ENCODE measurements at regions not wholly inside any gene's neighbourhood (a gene's known extent, or its start where the extent isn't known, plus 50 kb on each side); places are given as distances from the start of the nearest gene placed in this dataset.
"Not testable (repeated sequence)": the region's sequence is repeated elsewhere in the genome, so short reads cannot be mapped to it uniquely, and the experiment has no call there.

DNA sequence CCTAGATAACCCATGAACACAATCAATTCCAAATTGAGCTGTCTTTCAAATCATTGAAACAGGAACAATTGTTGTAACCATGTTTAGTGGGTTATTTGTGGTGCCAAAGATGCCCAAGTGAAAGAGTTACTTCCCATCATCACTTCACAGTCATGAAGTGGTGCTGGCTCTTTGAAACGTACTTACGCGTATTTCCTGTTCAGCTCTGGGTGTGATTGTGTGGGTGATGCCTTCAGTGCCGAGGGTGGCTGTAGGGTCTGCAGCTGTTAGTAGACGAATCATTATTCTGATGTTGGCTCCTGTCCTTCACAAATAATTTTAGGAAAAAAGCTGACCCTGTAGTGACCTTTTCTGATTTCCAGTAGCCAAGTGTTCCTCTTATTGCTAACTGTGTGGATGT is 323.1 kb upstream of the KIAA1217 start:
- DNase-seq: no peak

DNA sequence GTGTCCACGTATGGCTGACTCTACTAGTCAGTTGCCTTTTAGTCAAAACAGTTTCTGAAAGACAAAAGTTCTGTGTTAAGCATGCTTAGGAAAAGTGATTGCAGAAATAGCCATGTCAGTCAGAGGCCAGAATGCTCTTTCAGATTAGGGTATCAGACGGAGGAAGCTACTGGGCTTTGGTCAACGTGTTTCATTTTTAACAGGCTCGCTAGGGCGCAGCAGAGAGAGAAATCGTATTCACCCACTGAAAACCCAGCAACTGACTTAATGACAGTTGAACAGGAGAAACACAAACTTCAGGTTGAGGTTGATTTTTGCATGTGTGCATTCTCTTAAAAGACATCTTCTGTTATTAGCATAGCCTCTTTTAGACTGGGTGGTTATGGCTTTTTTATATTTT is 322.6 kb upstream of the KIAA1217 start:
- no peak for DNase-seq

DNA sequence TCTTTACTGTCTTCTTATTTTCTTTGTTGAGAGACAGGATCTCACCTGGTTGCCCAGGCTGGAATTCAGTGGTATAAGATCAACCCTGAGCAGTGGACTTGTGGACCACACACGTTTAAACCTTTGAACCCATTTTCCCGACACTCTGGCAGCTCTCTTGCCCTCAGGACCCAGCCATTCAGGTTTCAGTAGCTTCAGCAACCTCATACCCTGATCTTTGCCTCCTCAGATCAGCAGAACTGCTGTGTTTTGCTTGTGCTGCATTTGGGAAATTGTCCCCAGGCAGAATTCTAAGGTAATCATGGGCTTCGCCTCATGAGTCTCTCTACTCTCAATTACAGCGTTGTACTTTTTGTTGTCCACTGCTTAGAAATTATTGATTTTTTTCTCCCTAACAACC is 317.6 kb upstream of the KIAA1217 start:
- DNase-seq: no peak

GRCh38 chr10:23892296-23892695 is 316.6 kb upstream of the KIAA1217 start:
- no peak for DNase-seq

DNA sequence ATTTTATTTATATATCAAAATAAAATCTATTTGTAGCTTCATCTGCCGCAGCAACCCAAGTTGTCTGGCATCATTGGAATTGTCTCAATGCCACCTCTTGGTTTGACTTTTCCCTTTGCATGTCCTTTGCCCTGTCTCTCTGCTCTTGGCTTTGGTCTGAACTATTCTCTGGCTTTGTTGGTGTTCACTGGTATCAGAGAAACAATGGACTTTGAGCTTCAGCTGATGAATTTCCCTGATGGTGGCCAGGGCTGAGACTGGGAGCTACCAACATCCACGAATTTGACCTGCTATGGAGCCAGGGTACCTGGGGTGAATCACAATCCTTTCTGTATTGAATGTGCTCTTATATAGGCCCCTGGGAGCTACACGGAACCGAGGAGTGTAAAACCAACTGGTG is 311.7 kb upstream of the KIAA1217 start:
- no peak for DNase-seq

DNA sequence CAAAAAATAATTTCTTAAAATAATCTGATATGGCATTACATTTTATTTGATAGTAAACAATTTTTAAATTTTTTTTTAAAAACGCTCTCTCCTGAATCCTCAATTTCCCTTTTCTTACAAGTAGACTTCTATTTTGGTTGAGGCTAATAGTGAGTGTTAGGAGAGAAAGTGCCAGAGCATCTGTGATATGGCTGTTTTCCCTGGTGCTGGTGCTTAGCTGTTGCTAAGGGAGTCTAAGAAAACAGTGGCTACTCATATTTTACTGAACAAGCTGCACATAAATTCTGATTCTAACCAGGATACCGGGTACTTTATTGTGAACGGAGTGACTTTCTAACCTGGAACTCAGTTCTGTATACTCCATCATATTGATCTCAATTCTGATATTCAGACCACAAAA is 311.1 kb upstream of the KIAA1217 start:
- no peak for DNase-seq

DNA sequence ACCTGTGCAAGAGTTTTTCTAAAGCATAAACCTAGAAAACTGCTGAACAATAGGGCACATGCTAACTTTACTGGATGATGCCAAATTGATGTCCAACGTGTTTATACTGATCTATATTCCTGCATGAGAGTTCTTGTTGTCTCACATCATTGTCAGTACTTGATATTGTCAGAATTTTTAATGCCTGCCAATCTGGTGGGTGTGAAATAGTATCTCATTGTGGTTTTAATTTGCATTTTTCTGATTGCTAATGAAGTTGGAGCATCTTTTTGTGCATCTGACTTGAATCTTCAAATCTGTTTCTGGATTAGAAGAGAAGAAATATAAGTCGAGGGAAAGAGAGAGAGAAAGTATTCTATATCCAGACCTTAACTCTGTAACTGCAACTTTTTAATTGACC is 309.8 kb upstream of the KIAA1217 start:
- no peak for DNase-seq

GRCh38 chr10:23910291-23910690 is 298.6 kb upstream of the KIAA1217 start:
- DNase-seq: no peak

- no peak for DNase-seq
Measured at GRCh38 chr10:23912884-23913404, 296.0 kb upstream of the KIAA1217 start.

DNA sequence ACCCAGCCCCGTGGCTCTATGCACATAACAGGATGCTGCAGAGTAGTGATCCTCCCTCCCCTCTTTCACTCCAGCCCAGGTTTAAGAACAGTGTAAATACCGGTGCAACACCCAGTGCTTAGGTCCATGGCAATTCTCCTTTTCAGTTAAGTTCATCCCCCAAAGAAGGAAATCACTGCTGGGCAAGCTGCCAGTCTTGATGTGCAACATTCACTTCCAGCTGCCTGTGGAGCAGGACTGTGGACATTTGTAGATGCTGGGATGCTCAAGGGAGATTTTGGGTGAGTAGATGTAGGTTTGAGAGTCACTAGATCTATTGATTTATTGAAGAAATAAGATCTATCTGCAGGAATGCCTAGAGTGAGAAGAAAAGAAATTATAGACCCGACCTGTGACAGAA is 294.3 kb upstream of the KIAA1217 start:
- DNase-seq: no peak

DNA sequence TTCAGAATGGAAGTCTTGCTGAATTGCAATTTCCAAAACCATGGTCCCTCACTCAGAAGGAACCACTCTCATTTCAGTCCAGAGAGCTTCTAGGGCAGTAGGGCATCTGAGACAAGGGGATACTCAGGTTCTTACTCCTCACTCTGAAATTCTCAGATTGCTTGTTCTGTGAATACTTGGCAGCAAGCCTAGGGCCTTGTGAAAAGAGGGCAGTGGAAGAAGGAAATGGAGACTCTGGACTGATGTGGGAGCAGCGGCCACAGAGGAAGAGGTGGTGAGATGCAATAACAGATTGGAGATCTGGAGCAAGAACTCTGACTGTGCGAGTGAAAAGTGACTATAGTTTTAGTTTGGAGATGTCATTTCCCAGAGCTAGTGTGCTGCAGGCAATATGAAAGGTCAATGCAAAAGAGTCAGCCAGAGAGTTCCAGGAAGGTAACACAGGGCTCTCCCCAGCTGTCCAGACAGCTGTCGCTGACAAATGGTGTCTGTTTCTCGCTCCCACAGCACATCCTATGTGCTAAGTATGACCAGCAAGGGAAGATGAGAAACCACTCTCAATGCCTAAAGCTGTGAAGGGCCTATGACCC is 291.6 kb upstream of the KIAA1217 start:
- no peak for DNase-seq

- no peak for DNase-seq
Measured at GRCh38 chr10:23918090-23918723, 290.7 kb upstream of the KIAA1217 start.

GRCh38 chr10:23918839-23919238 is 290.1 kb upstream of the KIAA1217 start:
- no peak for DNase-seq

GRCh38 chr10:23927576-23928325 is 281.2 kb upstream of the KIAA1217 start:
- no peak for DNase-seq

GRCh38 chr10:23934023-23934422 is 274.9 kb upstream of the KIAA1217 start:
- DNase-seq: not testable (repeated sequence)

GRCh38 chr10:23945845-23946244 is 263.1 kb upstream of the KIAA1217 start:
- no peak for DNase-seq

DNA sequence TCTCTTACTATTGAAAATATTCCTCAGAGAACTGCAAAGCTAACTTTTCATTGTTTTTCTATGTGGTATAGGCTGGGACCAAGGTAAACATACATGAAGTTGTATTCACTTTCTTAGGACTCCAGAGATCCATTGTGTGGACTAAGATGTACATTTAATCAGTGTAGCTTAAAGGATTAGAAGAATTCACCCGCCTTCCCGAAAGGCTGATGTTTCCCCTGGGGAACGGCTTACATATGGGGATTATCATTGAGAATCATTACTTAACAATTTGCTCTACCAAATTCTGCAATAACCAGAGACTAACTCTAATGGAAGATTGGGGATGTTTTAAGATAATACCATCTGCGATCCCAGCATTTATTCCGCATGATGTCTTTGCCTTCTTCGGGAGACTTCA is 257.1 kb upstream of the KIAA1217 start:
- no peak for DNase-seq

- DNase-seq: no peak
Measured at GRCh38 chr10:23955456-23956225, 253.3 kb upstream of the KIAA1217 start.

- DNase-seq: no peak
Measured at GRCh38 chr10:23965123-23965522, 243.8 kb upstream of the KIAA1217 start.

DNA sequence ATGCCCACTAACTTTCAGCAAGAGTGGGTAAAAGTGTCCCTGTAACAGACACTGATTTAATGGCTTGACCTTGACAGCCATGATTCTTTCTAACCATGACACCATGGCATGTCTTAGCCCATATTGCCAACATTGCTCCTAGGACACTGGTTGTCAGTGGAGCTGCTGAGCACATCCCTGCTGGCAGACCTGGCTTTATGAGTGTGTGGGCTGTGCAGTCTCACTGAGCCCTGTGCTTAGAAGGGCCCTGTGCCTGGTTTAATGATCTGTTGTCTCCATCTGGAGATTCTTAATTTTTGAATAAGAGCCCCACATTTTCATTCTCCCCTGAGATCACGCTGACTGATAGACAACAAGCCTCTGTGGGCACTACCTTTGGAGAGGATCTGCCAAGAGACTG is 243.1 kb upstream of the KIAA1217 start:
- no peak for DNase-seq

DNA sequence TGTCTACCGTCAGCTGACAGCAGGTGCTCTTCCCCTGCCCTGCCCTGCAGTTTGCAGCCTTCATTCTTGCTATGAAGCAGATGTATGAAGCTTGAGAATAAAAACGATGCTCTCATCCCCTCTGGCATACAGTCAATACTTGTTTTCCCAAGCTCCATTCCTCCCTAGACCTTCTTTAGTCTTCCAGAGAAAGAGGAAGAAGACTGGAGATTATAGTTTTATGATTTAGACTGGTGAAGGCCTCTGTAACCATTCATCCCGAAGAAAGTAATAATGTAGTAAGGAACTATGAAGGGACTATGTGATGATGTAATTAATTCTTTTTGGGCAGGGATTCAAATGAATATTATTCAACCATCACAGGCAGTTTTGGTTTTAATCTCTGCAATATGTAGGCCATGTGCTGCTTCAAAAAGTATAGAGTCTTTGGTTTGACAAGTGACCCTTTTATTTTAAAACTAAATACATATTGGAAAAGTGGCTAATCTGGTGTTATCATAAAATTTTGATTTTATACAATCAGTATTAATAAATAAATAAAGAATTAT is 242.4 kb upstream of the KIAA1217 start:
- no peak for DNase-seq

DNA sequence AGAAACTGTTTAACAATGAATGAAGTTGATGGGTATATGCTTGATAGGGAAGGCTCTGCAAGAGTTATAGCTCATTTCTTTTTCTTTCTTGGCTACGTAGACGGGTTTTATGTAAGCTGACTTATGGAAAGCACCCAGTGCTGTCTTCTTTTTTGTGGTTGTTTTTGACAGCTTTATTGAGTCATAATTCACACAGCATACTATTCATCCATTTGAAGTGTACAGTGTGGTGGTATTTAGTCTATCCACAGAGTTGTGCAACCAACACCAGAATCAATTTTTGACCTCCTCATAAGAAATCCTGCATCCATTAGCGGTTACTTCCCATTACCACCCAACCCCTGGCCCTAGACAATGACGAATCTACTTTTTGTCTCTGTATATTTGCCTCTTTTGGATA is 240.6 kb upstream of the KIAA1217 start:
- DNase-seq: no peak

- no peak for DNase-seq
Measured at GRCh38 chr10:23974746-23975272, 234.1 kb upstream of the KIAA1217 start.

Data from CD4-positive, alpha-beta T cell treated with Interleukin-4 for 4 hours (primary cell).